Skeletal muscle satellite cell (primary cell): ENCODE measurements at regions not wholly inside any gene's neighbourhood (a gene's known extent, or its start where the extent isn't known, plus 50 kb on each side); places are given as distances from the start of the nearest gene placed in this dataset.

Experiments used
- H3K27me3 ChIP-seq: 2 replicates; pipeline ENCODE4 v1.7.0; 2013; ENCODE audit warnings: low read length; ENCODE audit not compliant: control insufficient read depth, insufficient read depth
- H3K36me3 ChIP-seq: 2 replicates; pipeline ENCODE4 v1.7.0; 2013; ENCODE audit warnings: mild to moderate bottlenecking, control low read depth, low read length; ENCODE audit not compliant: insufficient read depth
- H3K4me1 ChIP-seq: 2 replicates; pipeline ENCODE4 v1.7.0; 2013; ENCODE audit warnings: low read length; ENCODE audit not compliant: control insufficient read depth, insufficient read depth
- H3K4me2 ChIP-seq: 2 replicates; pipeline ENCODE4 v1.7.0; 2013; ENCODE audit warnings: mild to moderate bottlenecking, low read length
- H3K4me3 ChIP-seq: 2 replicates; pipeline ENCODE4 v1.7.0; 2013; ENCODE audit warnings: low read length
- H3K9ac ChIP-seq: 2 replicates; pipeline ENCODE4 v1.7.0; 2013; ENCODE audit warnings: mild to moderate bottlenecking, low read depth, low read length, moderate library complexity
- H3K9me3 ChIP-seq: replicated peaks from 2 replicates; pipeline ENCODE4 v1.7.0; 2013; ENCODE audit warnings: mild to moderate bottlenecking, control low read depth, low read length

DNA sequence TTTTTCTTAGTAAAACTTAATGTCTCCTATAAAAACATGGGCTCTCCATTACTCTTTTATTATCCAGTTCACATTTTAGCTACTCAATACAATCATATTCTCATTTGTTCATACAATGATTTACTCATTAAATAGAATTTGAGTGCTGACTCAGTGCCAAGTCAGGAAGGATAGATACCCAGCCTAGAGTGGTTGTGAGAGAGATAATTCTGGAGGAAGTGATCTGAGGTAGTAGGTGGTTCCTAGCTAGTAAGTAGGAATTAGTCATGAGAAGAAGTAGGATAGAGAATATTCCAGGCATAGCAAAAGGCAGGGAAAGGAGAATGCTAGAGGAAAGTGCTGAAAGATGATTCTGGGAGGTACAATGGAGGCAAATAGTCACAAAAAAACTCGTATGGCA is 133.5 kb upstream of the MBL2 start:
- H3K27me3 ChIP-seq, result no peaks in the 10 kb centered on the region
- no peak overlapping the region for H3K4me3 ChIP-seq
- no peak overlapping the region for H3K9ac ChIP-seq
- no peaks in the 10 kb centered on the region for H3K4me1 ChIP-seq
- H3K9me3 ChIP-seq, result no peaks in the 10 kb centered on the region
- no peak overlapping the region for H3K4me2 ChIP-seq
- no peaks in the 10 kb centered on the region for H3K36me3 ChIP-seq

GRCh38 chr10:52903397-52903938 is 130.9 kb upstream of the MBL2 start:
- Histone ChIP-seq H3K4me2 (no peak overlapping the region), H3K27me3 (no peaks in the 10 kb centered on the region), H3K9me3 (no peaks in the 10 kb centered on the region), H3K4me1 (no peaks in the 10 kb centered on the region), H3K4me3 (no peak overlapping the region), H3K36me3 (no peaks in the 10 kb centered on the region), H3K9ac (no peak overlapping the region)

- H3K4me3 ChIP-seq, result no peak overlapping the region
- no peaks in the 10 kb centered on the region for H3K36me3 ChIP-seq
- H3K4me2 ChIP-seq, result no peak overlapping the region
- no peaks in the 10 kb centered on the region for H3K4me1 ChIP-seq
- H3K27me3 ChIP-seq, result no peaks in the 10 kb centered on the region
- no peak overlapping the region for H3K9ac ChIP-seq
- H3K9me3 ChIP-seq, result no peaks in the 10 kb centered on the region
Measured at GRCh38 chr10:52900593-52900992, 128.0 kb upstream of the MBL2 start.

DNA sequence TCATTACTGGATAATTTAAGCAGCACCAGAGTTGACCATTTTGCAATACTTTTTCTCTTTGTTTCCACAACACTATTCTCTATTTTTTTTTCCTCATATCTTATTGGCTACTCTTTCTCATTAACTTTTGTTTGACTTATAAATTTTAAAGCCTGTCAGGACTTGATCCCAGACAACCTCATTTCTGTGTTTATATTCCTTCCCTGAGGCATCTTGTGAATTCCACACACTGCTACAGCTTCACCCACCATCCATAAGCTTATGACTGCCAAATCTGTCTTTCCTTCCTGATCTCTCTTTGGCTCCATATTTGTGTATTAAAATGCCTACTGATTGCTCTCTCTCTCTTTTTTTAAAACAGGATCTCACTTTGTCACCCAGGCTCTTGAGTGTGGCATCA is 124.6 kb upstream of the MBL2 start:
- H3K9me3 ChIP-seq, result no peaks in the 10 kb centered on the region
- no peak overlapping the region for H3K9ac ChIP-seq
- H3K36me3 ChIP-seq, result no peaks in the 10 kb centered on the region
- no peaks in the 10 kb centered on the region for H3K4me1 ChIP-seq
- H3K4me2 ChIP-seq, result no peak overlapping the region
- H3K27me3 ChIP-seq, result no peaks in the 10 kb centered on the region
- no peak overlapping the region for H3K4me3 ChIP-seq

GRCh38 chr10:52895059-52895458 is 122.5 kb upstream of the MBL2 start:
- no peak overlapping the region for H3K4me2 ChIP-seq

DNA sequence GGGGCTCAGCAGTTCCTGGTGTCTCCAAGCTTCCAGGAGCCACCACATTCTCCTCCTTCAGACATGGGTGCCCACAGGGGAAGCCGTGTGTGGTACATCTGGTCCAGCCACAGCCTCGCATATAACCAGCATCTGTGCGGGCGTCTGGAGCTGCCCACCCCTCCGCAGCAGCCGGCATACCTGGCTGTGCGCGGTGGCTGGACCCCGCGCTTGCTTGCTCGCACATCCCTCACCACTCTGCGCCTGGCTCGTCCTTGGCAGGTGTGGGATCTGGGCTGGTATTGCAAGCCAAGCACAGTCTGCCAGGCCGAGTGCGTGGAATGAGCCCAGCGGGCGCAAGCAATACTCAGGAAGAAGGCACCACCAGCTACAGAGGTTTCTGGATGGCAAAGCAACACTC is 117.7 kb upstream of the MBL2 start:
- Histone ChIP-seq H3K4me2 (no peak overlapping the region), H3K9ac (no peak overlapping the region), H3K4me3 (no peak overlapping the region), H3K9me3 (no peaks in the 10 kb centered on the region), H3K4me1 (no peaks in the 10 kb centered on the region), H3K27me3 (no peaks in the 10 kb centered on the region), H3K36me3 (no peaks in the 10 kb centered on the region)

More at GRCh38 chr10:52895059-52895458, 122.5 kb upstream of the MBL2 start:
- no peak overlapping the region for H3K9ac ChIP-seq
- no peaks in the 10 kb centered on the region for H3K27me3 ChIP-seq
- no peaks in the 10 kb centered on the region for H3K9me3 ChIP-seq
- no peaks in the 10 kb centered on the region for H3K4me1 ChIP-seq
- H3K4me3 ChIP-seq, result no peak overlapping the region
- no peaks in the 10 kb centered on the region for H3K36me3 ChIP-seq

DNA sequence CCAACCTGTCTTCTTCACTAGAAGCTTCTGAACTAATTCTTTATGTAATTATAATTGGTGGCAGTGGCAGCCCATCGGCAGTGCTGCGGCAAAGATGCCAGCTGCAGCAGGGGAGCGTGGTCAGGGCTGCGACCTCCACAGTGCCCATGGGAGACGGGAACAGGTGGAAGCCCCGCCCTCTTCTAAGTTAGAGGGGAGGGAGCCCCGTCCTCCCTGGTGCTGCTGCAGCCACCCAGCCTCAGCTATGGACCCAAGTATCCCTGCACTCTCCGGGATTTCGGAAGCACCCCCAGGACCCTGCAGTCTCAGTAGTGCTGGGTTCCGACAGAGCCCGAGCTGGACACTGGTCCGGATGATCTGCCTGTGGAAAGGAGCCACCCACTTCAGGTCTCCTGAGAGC is 117.0 kb upstream of the MBL2 start:
- Histone ChIP-seq H3K4me2 (no peak overlapping the region), H3K9me3 (no peaks in the 10 kb centered on the region), H3K36me3 (no peaks in the 10 kb centered on the region), H3K9ac (no peak overlapping the region), H3K4me1 (no peaks in the 10 kb centered on the region), H3K4me3 (no peak overlapping the region), H3K27me3 (no peaks in the 10 kb centered on the region)

GRCh38 chr10:52883996-52884871 is 111.7 kb upstream of the MBL2 start:
- Histone ChIP-seq H3K4me2 (no peak overlapping the region), H3K4me1 (no peaks in the 10 kb centered on the region), H3K36me3 (no peaks in the 10 kb centered on the region), H3K27me3 (no peaks in the 10 kb centered on the region), H3K9ac (no peak overlapping the region), H3K4me3 (no peak overlapping the region), H3K9me3 (no peaks in the 10 kb centered on the region)

DNA sequence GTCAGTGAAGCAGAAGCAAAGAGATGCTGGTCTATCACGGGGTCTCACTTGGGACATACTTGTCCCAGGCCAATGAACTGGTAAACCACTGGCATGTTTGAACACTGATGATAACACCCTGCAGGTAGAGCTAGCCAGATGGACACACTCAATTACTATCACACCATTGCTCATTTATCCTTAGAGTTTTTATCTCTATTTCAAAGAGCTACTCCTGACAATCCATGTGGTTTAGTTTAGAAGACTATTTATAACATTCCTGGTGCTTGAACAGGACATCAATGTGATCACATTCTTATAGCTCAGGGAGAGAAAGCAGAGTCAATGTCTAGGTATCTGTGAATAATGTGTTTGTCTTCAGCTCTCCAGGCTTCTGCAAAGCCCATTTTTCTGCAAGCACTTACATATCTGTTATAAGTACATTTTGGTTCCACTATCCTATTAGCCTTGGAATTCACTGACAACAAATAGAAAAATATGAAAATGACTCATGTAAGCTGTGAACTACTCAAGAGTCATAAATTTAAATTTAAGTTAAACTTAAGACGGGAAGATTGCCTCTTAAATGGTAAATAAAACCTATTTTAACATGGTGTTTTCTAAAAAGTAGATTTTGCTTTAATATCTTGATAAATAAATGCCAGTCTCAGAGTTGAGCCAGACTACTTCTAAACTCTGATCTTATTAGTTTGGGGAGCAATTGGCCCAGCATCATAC is 106.7 kb upstream of the MBL2 start:
- Histone ChIP-seq H3K9ac (no peak overlapping the region), H3K4me3 (no peak overlapping the region), H3K27me3 (no peaks in the 10 kb centered on the region), H3K36me3 (no peaks in the 10 kb centered on the region), H3K9me3 (no peaks in the 10 kb centered on the region), H3K4me2 (no peak overlapping the region), H3K4me1 (no peaks in the 10 kb centered on the region)

DNA sequence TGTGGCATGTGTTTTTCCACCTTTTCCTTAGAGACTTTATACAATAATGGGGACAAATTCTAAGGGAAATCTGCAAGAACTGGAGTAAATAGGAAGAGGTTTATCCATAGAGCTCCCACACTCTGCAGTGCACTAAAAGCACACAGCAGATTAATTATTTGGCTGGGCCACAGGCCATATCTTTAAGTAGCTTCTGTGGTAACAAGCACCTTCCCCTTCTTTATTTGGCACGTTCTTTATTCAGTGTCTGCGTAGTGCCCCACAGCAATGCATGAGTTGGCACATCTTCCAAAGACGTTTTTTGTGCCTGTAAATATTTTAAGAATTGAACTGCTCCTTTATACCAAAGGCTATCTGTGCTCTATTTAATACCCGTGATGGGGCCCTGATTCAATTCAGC is 104.9 kb upstream of the MBL2 start:
- Histone ChIP-seq H3K27me3 (no peaks in the 10 kb centered on the region), H3K9ac (no peak overlapping the region), H3K9me3 (no peaks in the 10 kb centered on the region), H3K4me1 (no peaks in the 10 kb centered on the region), H3K4me3 (no peak overlapping the region), H3K4me2 (no peak overlapping the region), H3K36me3 (no peaks in the 10 kb centered on the region)

GRCh38 chr10:52875336-52875735 is 102.8 kb upstream of the MBL2 start:
- H3K4me3 ChIP-seq, result no peak overlapping the region
- H3K9me3 ChIP-seq, result no peaks in the 10 kb centered on the region

More at GRCh38 chr10:52875336-52875735, 102.8 kb upstream of the MBL2 start:
- Histone ChIP-seq H3K36me3 (no peaks in the 10 kb centered on the region), H3K4me1 (no peaks in the 10 kb centered on the region), H3K4me2 (no peak overlapping the region), H3K9ac (no peak overlapping the region), H3K27me3 (no peaks in the 10 kb centered on the region)
